ENCODE measurements at regions not wholly inside any gene's neighbourhood (a gene's known extent, or its start where the extent isn't known, plus 50 kb on each side); places are given as distances from the start of the nearest gene placed in this dataset.

DNA sequence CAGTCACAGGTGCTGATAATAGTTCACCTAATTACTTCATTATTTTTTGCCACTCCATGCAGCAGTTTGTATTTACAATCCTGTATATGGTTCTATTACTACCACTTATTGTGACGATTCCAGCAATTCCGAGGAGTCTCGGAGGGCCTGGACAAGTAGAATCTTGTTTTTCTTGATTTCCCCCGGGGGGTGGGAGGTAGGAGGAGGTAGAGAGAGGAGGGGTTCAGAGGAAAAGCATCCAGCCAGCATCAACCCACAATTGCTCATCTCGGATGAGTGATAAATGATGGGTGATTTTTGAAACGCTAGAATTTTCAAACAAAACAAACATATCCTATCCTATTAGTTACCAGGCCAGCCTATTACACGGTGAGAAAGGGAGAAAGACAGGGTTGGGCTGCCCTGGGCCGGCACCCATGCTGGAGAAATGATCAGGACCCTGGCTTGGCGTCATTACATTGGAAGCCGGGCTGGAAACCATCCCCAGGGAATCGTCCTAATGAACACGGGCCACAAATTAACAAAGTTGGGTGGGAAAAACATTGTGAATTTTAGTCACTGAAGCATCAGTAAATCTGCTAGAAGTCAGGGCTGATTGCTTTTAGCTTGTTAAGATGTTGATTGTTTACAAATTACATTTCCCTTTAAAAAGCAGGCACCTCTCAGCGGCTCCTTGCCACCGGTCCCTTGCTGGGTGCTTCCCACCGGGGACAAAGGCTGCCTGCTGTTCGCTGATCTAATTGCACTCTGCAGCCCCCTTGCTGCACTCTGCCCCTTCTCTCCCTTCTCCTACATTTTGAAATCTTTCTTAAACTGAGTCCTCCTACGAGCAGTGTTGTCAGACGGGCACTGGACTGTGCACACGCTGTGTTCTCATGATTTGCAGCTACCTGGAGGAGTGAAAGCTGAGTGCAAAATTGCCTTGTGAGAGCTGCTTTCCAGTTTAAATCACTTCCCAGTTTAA lies 95.5 kb downstream of the FAM204A start:
- no peak for DNase-seq

DNA sequence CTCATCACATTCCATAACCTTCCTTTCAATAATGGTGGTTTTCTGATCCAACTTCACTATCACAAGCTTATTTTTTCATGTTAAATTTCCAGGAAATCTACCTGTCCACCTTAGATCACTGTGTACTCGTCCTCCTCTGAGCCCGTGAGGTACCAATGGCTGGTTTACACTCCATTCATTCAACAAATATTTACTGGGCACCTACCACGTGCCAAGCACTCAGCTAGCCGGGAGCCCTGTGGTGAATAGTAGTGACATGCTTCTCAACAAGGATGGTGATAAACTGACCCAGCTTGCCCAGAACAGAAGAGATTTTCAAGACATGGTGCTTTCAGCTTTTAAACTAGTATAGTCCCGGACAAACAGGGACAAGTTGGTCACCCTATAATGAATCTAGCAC lies 98.2 kb downstream of the FAM204A start:
- no peak for DNase-seq

DNA sequence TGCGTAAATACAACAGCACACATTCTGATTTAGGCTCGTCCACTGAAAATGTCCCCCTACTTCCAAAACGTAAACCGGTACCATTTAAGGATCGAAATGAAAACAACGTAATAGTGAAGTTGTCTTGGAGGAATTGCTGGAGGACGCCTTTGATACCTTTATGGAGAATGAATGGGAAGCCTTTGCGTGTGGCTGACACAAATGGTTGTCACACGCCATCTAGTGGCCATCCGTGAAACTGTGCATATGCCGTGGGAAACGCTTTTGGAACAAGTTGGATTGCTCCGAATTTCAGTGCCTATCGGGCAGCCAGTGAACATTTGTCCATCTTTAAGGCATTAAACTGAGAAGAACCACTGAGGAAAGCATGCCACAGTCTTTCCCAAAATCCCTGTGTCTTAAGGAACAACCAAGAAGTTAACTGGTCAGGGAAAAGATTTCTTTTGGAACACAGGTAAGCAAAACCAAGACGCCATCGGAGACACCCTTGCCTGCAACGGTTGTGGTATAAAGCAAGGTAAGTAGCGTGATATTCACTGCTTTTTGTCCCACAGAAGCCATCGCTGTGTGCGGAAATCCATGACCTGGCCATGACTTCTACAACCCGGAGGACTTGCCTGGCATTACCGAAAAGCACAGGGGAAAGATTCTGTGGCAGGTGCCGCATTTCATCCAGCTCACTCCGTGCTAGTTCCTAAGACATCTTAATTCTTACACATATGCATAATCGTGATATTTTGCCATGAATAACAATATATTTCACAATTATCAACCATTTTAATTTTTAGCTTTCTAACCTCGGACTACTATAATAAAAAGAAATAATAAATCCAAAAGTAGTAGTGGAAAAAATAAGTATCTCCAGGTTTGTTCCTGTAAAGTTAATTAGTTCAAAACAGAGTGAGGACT lies 100.6 kb downstream of the FAM204A start:
- DNase-seq = peak; percentile 84 to 90

DNA sequence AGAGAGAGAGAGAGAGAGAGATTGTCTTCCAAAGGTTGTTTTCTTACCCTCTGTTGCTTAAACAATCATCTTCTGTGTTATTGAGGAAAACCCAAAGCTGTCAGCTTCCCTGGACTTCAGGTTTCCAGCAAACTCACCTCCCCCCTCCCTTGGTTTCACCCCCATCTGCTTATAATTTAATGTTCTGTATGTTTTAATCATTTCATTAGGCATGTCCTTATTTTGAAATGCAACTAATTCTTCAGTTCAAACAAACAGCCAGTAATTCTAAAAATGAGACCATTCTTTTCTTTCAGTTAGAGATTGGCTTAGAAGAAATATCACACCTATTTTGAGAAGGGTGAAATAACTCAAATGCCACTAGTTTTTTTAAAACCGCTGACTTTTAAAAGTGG lies 102.9 kb downstream of the FAM204A start:
- DNase-seq = no peak

DNA sequence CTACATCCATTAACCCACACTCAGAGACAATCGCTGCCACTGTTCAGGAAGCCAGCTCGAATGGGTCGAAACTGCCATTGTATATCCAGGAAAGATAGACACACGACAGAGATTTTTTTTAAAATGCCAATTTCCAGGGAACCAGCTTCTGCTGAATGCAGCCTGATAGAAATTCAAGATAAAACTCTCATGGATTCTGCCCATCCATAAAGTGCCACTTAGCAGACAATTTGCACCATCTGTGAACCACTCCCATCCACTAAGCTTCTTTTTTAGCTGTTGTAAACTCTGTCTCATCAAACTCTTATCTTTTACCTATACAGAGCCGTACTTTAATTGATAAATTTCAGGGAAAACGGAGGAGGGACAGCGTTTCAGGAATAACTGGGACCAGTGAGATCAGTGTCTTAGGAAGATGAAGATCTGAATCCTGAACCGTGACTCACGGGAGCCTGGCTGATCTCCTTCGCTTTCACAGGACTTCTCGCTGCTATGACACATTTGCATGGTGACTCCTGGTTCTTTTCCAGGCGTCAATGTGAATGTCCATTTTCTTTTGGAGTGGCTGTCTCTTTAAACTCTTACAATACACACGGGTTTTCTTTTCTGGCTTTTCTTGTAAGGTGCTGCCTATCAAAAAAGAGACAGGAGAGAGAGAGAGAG lies 103.4 kb downstream of the FAM204A start:
- DNase-seq = no peak

DNA sequence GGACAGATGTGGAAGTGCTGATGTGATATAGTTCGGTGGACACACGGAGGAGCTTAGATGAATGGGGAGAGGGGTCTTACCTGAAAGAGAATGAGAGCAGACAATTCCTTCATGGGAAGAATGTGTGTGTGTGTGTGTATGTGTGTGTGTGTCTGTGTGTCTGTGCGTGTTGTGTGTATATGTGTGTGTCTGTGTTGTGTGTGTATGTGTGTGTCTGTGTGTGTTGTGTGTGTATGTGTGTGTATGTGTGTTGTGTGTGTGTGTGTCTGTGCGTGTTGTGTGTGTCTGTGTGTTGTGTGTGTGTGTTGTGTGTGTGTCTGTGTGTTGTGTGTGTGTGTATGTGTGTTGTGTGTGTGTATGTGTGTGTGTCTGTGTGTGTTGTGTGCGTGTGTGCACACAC lies 104.2 kb downstream of the FAM204A start:
- DNase-seq = no peak

DNA sequence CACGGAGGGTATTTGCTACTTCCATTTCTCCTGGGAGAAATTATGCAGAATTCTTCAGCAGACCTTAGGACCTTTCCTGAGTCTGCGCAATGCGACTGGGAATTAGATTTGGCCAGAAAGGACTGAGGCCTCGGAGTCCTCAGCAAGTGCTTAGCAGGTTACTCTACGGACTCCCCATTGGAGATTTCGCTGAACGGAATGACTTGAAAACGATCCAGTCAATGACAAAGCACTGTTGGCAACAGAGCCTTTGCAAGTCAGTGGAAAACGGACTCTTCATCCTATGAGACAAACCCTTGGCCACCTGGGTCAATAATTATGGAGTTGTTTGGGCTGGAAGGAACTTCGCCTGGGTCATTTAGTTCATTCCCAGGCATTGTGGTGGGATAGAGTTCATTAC lies 107.4 kb downstream of the FAM204A start:
- no peak for DNase-seq

DNA sequence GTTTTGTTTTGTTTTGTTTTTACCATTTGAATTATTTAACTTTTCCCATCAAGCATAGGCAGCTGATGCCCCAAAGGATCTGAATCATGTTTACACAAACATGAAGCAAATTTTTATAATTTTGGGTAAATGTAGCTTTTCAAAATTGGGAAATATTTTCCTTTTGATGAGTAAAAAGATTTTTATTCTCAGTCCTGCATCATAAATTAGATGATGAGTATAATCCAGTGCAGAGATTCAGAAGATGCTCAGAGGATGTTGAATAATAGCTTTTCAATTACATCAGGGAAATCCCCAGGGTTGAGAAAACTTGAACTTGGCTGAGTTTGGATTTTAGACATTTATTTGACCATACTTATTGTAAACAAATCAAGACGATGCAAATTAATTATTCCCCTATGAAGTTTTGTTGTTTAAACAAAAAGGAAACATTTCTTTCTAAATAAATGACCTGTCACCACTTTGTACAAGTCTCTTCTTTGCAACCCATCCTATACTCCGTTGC lies 121.7 kb downstream of the FAM204A start:
- DNase-seq = no peak

DNA sequence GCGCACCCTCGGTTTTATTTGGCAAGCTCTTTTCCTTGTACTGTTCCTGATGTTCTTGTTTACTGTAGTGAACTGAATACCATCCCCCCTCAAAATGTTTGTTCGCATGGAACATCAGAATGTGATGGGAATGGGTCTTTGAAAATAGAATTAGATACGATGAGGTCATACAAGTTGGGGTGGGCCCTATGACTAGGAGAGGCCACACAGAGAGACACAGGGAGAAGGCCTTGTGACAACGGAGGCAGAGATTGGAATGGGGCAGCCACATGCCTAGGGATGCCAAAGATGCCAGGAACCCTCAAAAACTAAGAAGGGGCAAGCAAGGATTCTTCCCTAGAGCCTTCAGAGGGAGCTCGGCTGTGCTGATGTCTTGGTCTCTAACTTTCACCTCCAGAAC lies 123.6 kb downstream of the FAM204A start:
- no peak for DNase-seq

DNA sequence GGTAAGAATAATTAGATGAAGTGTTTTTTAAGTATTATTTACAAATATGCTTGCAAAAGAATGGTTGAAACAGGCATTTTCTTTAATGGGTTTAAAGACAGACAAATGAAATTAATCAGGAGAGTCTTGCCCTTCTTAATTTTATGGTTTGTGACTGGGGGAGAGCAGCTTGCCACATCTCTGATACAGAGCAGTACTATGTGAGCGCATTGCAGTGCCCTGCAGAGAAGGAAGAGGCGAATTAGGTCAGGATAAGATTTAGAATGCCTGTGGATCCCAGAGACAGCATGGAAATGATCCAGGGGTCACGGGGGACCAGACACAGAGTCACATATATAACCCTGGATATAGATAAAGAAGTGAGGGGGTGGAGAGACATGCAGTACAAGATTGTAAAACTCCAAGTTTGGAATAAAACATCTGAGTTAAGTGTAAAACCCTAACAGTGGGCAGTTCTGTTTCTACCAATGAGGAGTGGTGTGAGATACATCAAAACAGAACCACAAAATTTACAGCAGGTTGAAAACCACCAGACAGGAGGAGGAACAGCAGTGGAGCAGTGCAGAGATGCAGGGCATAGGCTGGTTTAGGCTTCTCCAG lies 125.5 kb downstream of the FAM204A start:
- DNase-seq = no peak

DNA sequence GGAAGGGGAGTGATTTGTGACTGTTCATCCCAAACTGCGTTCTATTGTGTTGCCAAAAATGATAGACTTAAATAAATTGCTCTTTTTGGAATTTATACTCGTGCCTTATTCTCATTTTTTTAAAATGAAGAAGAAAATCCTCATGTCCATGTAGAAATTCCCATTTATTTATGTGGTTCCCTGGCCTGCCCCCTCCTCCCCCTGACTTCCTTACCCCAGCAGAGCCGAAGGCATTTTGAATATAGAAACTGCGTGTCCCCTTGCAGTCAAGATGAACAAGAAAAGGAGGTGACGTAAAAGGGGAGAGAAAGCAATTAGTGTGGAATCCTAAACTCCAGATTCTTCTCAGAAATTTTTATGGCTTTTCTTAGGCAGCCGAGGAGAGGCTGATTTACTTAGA lies 126.1 kb downstream of the FAM204A start:
- DNase-seq = no peak

DNA sequence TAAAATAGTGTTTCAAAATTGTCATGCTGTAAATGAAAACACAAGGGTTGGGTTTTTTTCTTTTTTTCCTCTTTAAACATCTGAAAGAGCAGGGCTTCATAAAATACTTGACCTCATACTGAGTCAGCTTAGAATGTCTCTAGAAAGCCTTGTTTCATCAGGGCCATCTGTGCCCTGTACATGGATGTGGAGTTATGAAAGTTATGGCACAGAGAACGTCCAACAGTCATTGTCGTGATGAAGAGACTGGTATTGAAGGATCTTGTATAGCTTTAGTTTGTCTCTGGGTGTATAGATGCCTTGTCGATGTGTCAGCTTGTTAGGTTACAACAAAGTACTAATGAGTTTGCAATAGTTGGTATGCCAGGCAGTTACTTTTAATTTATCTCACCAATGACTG lies 127.3 kb downstream of the FAM204A start:
- DNase-seq = no peak

DNA sequence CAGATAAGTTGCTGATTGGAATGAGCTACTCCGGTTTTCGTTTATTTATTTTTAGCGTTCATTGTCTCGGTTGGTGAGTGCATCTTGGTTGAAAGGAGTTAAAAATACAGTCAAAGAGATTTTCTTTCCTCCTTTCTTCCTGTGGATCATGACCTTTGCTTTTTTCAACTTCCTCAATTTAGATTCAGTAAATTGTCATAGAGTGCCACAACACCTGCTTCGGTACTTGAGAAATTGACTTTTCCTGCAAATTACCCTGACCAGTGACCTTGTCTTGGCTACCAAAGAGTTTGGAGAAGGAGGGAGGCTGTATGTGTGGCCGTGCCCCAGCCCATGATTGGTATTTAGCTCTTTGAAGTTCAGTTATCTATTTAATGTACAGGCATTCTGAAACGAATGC lies 128.7 kb downstream of the FAM204A start:
- DNase-seq = no peak

DNA sequence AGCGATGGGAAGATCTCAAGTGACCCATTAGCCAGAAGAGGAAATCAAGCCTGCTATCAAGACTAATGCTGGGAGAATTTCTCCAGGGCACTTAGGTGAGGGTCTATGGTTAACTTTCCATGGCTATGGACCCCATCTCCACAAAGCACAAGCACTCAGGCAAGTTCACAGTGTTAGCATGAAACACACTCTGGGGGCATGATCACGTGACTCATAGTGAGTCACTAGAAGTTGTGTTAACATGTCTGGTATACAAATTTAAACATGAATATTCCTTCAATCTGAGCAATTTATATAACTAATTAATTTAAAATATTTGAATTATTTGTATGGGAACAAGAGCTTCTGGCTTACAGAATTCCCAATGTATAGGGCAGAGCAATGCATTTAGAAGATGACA lies 131.8 kb downstream of the FAM204A start:
- no peak for DNase-seq

DNA sequence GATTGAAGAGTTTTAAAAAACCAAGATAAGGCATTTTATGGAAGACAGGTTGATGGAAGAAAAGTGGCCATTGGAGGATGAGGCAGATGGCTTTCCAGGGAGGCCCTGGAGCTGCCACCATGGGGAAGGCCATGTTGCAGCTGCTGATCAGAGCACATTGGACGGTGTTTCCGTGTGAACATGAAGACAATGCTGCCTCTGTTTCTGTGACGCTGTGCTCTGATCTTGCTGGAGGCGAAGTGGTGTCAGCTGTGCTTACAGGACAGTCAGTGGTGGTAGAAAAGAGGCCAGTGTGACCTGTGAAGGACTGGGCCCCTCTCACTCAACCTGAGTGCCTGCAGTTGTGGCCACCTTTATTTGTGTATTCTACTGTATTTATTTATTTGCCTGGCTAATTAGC lies 132.9 kb downstream of the FAM204A start:
- DNase-seq = no peak

DNA sequence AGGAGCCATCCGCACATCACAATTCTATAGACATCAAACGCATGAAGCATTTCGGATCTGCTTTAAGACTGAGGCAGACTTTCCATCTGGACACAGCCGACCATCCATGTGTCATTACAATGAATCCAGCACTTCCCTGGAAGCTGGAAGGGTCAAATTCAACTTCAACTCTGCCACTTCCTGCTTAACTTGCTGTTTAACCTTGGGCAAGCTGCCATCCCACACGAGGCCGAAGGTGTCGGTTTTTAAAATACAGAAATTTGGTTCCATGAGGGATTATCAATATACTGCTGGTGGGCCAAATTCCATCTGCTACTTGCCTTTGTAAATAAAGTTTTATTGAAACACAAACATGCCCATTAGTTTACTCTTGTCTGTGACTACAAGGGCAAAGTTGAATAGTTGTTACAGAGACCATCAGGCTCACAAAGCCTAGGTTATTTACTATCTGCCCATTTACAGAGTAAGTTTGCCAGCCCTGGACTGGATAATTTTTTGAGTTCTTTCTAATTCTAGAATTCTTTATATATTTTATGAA lies 134.6 kb downstream of the FAM204A start:
- DNase-seq = no peak

DNA sequence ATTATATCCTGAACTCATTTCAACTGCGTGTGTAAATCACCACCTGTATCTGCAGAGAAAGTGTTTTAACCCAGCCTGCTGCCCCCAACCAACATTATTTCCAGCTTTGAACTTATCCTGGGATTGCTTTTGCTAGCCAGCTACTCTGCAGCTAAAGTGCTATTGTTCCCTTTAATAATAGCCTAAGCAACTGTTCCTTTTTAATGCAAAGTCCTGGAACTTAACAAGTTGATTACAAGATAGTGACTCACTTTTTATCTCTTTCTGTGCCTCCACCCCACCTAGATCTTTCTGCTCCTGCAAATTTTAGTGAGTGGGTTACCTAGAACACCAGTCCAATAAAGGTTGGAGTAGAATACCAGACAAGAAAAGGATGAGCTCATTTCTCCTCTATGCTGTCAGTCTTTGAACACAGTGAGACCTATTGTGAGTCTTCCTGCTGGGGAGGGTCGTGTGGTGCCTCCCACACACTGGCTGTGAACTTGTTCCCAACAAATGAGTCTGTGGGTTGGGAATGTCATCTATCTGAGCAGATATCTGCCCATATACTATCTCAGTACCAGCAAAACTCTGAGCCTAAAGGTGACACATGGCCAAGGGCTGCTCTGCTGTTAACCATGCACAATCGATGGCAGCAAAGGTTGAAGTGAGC lies 137.7 kb downstream of the FAM204A start:
- no peak for DNase-seq

DNA sequence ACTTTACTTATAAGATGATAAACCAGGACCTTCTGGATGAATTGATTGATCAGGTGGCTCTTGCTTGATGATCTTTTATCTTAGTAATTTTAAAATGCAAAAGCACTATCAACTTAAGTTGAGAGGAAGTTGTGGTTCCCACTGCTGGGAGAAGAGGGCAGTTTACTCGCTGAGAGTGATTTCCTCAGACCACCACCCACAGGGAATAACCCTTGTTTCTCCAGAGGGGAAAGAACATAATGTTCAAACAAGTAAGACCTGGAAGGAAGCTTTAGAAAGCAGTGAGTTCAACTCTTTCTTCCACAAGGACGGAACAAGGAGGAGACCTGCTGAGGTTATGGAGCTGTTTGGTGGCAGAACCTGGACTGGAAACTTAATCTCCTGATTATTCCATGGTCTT lies 138.7 kb downstream of the FAM204A start:
- no peak for DNase-seq

DNA sequence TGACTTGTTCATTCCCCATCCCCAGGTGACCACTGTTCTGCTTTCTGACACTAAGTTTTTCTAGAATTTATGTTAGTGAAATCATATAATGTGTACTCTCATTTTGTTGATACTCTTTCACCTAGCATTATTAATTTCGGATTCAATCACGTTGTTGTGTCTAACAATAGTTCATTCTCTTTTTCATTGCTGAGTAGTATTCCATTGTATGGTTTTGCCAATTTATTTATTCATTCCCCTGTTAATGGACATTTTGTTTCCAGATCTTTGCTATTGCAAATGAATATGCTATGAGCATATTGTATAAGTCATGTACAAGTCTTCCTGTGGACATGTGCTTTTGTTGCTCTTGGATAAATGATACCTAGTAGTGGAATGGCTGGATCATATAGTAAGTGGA lies 146.4 kb downstream of the FAM204A start:
- DNase-seq = no peak

DNA sequence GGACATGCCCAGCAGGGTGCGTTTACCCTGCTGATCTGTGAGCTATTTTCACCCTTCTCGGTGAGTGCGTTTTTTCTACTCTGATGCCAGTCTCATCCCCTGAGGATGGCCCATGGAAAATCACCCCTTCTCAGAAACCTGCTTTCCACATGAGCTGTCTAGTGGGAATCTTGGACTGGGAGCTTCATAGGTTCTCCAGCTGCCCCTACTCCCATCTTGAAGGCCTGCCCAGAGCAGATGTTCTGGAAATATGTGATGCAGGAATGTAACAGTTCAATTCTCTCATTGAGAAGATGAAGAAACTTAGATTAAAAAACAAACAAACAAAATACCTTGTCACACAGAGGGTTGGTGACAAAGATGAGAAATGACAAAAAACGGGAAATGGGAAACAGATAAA lies 146.9 kb upstream of the RAB11FIP2 start:
- DNase-seq = no peak

DNA sequence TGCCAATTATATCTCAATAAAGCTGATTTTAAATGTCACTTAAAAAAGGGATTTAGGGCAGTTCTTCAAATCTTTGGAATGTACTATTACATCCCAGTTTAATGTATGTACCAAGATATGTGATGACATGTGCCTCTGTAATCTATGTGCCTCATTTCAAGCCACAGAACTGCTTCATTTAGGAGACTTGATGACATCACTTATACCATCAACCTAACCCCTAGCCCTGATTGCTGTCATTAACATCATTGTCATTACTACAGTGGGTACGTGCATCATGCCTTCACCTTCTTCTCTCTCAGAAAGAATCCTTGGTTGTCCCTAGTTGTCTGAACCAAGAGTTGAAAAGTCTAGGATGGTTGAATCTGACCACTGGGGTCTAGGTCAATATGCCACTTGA lies 134.3 kb upstream of the RAB11FIP2 start:
- no peak for DNase-seq

DNA sequence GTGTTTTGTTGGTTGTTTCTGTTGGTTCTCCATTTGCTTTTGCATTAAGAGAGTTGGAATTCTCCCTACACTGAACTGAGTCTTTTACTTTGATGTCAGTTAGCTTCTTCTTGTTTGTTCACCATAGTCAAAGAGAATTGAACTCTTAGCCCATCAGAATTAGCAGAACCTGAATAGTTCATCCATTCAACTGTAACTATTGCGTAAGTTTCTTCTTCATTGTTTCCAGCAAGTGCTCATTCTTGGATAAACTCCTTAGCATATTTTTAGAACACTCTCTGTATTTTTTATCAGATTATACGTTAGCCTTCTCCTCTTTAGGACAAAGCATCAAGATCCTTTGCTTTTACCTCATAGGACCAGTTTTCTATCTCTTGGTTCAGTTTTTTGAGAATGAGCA lies 128.4 kb upstream of the RAB11FIP2 start:
- no peak for DNase-seq
